ENCODE measurements at regions not wholly inside any gene's neighbourhood (a gene's known extent, or its start where the extent isn't known, plus 50 kb on each side); places are given as distances from the start of the nearest gene placed in this dataset.

DNA sequence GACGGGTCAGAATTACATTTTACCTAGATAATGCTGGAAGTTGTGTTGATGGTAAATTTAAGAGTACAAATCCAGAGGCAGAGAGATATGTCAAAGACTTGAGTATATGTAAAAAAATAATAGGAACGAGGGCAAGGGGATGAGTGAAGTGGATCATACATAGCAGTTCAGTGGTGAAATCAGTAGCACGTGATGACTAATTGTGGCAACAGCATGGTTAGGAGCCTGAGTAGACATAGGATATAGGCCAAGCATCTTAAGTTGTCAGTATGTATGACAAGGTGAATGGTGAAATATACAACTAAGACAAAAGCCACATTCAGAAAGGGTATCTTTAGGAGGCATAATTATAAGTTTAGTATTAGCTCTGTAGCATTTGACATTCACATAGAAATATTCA lies 826.5 kb upstream of the PIK3C3 start:
- TF ChIP-seq, protein P1, sequence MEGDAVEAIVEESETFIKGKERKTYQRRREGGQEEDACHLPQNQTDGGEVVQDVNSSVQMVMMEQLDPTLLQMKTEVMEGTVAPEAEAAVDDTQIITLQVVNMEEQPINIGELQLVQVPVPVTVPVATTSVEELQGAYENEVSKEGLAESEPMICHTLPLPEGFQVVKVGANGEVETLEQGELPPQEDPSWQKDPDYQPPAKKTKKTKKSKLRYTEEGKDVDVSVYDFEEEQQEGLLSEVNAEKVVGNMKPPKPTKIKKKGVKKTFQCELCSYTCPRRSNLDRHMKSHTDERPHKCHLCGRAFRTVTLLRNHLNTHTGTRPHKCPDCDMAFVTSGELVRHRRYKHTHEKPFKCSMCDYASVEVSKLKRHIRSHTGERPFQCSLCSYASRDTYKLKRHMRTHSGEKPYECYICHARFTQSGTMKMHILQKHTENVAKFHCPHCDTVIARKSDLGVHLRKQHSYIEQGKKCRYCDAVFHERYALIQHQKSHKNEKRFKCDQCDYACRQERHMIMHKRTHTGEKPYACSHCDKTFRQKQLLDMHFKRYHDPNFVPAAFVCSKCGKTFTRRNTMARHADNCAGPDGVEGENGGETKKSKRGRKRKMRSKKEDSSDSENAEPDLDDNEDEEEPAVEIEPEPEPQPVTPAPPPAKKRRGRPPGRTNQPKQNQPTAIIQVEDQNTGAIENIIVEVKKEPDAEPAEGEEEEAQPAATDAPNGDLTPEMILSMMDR (IDR thresholded peaks at IDR 0.05), result no peak
- TF ChIP-seq POLR2A (IDR thresholded peaks at IDR 0.05) (no peak), EP300 (IDR thresholded peaks at IDR 0.05) (no peak)
